ENCODE measurements at regions not wholly inside any gene's neighbourhood (a gene's known extent, or its start where the extent isn't known, plus 50 kb on each side); places are given as distances from the start of the nearest gene placed in this dataset.

GRCh38 chr5:52334367-52334766 lies 453.3 kb upstream of the ITGA1 start:
- CTCF ChIA-PET: no interaction called here
- ATAC-seq: no peak

DNA sequence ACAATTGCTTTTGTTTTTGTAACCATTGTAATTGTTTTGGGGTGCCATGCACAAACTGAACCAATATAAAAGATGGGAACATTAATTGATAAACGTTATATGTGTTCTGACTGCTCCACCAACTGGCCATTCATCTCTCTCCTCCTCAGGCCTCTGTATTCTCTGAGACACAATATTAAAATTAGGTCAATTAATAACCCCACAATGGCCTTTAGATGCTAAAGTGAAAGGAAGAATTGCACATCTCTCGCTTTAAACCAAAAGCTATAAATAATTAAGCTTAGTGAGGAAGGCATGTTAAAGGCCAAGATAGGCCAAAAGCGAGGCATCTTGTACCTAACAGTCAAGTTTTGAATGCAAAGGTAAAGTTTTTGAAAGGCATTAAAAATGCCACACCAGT lies 448.4 kb upstream of the ITGA1 start:
- CTCF ChIA-PET: no interaction called here
- BruUV-seq (replicated peaks): no TSS peak

More at GRCh38 chr5:52334367-52334766, 453.3 kb upstream of the ITGA1 start:
- Histone ChIP-seq H3K4me1 (ENCODE audit: insufficient read depth, low read length) (no peaks in the 10 kb centered on the region), H3K4me3 (ENCODE audit: low read length) (no peak overlapping the region), H3K9me3 (ENCODE audit: low read length) (no peaks in the 10 kb centered on the region), H4K20me1 (ENCODE audit: low read length) (no peaks in the 10 kb centered on the region), H3K4me2 (ENCODE audit: low read length) (no peak overlapping the region), H3K9me2 (replicated peaks; ENCODE audit: low read length) (no peaks in the 10 kb centered on the region), H3K36me3 (ENCODE audit: low read depth, low read length) (no peaks in the 10 kb centered on the region), H3K79me2 (ENCODE audit: low read length) (no peaks in the 10 kb centered on the region), H3K27me3 (ENCODE audit: low read length) (no peaks in the 10 kb centered on the region), H3F3A (ENCODE audit: low read length, unreplicated experiment) (no peaks in the 10 kb centered on the region), H3K27ac (ENCODE audit: low read length) (no peak overlapping the region), H2AFZ (ENCODE audit: low read length) (no peak overlapping the region), H3K9ac (ENCODE audit: low read length) (no peak overlapping the region)
- POLR2A ChIA-PET (ENCODE audit: unreplicated experiment): no interaction called here
- no TSS peak for BruUV-seq (replicated peaks)
- TF ChIP-seq EZH2 (IDR thresholded peaks at IDR 0.05; ENCODE audit: low read length, unreplicated experiment) (no peak), EZH2phosphoT487 (IDR thresholded peaks at IDR 0.05; ENCODE audit: borderline replicate concordance, low read length) (no peak), CTCF (conservative IDR thresholded peaks at IDR 0.05; ENCODE audit: low read depth, low read length) (no peak)
- no peak for DNase-seq
- intact Hi-C loops (cut with micrococcal nuclease): no loop called here

GRCh38 chr5:52342361-52342760 lies 445.4 kb upstream of the ITGA1 start:
- no peaks in the 10 kb centered on the region for H3K9me3 ChIP-seq (ENCODE audit: low read length)
- TF ChIP-seq EZH2 (IDR thresholded peaks at IDR 0.05; ENCODE audit: low read length, unreplicated experiment) (no peak), EZH2phosphoT487 (IDR thresholded peaks at IDR 0.05; ENCODE audit: borderline replicate concordance, low read length) (no peak), CTCF (conservative IDR thresholded peaks at IDR 0.05; ENCODE audit: low read depth, low read length) (no peak)
- H2AFZ ChIP-seq (ENCODE audit: low read length): no peak overlapping the region
- H3K27me3 ChIP-seq (ENCODE audit: low read length): no peaks in the 10 kb centered on the region
- no peaks in the 10 kb centered on the region for H3K79me2 ChIP-seq (ENCODE audit: low read length)
- no peak overlapping the region for H3K4me2 ChIP-seq (ENCODE audit: low read length)
- no peaks in the 10 kb centered on the region for H3K36me3 ChIP-seq (ENCODE audit: low read depth, low read length)
- intact Hi-C loops (cut with micrococcal nuclease): no loop called here
- ATAC-seq (no peak), DNase-seq (no peak)
- no peaks in the 10 kb centered on the region for H3F3A ChIP-seq (ENCODE audit: low read length, unreplicated experiment)
- no peaks in the 10 kb centered on the region for H3K9me2 ChIP-seq (replicated peaks; ENCODE audit: low read length)
- no peak overlapping the region for H3K27ac ChIP-seq (ENCODE audit: low read length)
- ChIA-PET CTCF (no interaction called here), POLR2A (ENCODE audit: unreplicated experiment) (no interaction called here)
- no peak overlapping the region for H3K4me3 ChIP-seq (ENCODE audit: low read length)
- H4K20me1 ChIP-seq (ENCODE audit: low read length): no peaks in the 10 kb centered on the region
- no TSS peak for BruUV-seq (replicated peaks)
- H3K9ac ChIP-seq (ENCODE audit: low read length): no peak overlapping the region
- H3K4me1 ChIP-seq (ENCODE audit: insufficient read depth, low read length): no peaks in the 10 kb centered on the region

More for the DNA sequence above, 448.4 kb upstream of the ITGA1 start:
- Histone ChIP-seq H3K9me2 (replicated peaks; ENCODE audit: low read length) (no peaks in the 10 kb centered on the region), H2AFZ (ENCODE audit: low read length) (no peak overlapping the region), H3F3A (ENCODE audit: low read length, unreplicated experiment) (no peaks in the 10 kb centered on the region), H3K79me2 (ENCODE audit: low read length) (no peaks in the 10 kb centered on the region), H3K27ac (ENCODE audit: low read length) (no peak overlapping the region), H4K20me1 (ENCODE audit: low read length) (no peaks in the 10 kb centered on the region), H3K9ac (ENCODE audit: low read length) (no peak overlapping the region), H3K4me1 (ENCODE audit: insufficient read depth, low read length) (no peaks in the 10 kb centered on the region), H3K27me3 (ENCODE audit: low read length) (no peaks in the 10 kb centered on the region), H3K4me2 (ENCODE audit: low read length) (no peak overlapping the region), H3K4me3 (ENCODE audit: low read length) (no peak overlapping the region), H3K9me3 (ENCODE audit: low read length) (no peaks in the 10 kb centered on the region), H3K36me3 (ENCODE audit: low read depth, low read length) (no peaks in the 10 kb centered on the region)
- POLR2A ChIA-PET (ENCODE audit: unreplicated experiment): no interaction called here
- intact Hi-C loops (cut with micrococcal nuclease): no loop called here
- no peak for TF ChIP-seq EZH2 (IDR thresholded peaks at IDR 0.05; ENCODE audit: low read length, unreplicated experiment)
- no peak for TF ChIP-seq CTCF (conservative IDR thresholded peaks at IDR 0.05; ENCODE audit: low read depth, low read length)
- TF ChIP-seq EZH2phosphoT487 (IDR thresholded peaks at IDR 0.05; ENCODE audit: borderline replicate concordance, low read length): no peak
- DNase-seq (no peak), ATAC-seq (no peak)

Measured in PC-3 (cell line).